HepG2 (cell line): ENCODE measurements at regions not wholly inside any gene's neighbourhood (a gene's known extent, or its start where the extent isn't known, plus 50 kb on each side); places are given as distances from the start of the nearest gene placed in this dataset.

Experiments
- ATAC-seq: fragments of 200-7000 bp; cut with Tn5 transposase; 3 replicates; pipeline ENCODE4 v1.9.1; 2020; ENCODE audit warnings: mild to moderate bottlenecking, moderate library complexity
- BruUV-seq: library from RNA; stranded (reverse); fragments of 400-500 nt; replicated peaks from 2 replicates; lab custom pipeline; 2021; lab: Mats Ljungman, UMichigan
- CTCF ChIA-PET: fragments of 300-600 bp; formaldehyde crosslinking; extraction: SDS; loops from one replicate; lab custom pipeline; 2021; ENCODE audit warnings: low total read pairs, inconsistent platforms, low intra/inter-chr PET ratio; lab: Yijun Ruan, JAX
- POLR2A ChIA-PET: fragments of 350-600 bp; sonication (Branson Sonifier 250); formaldehyde crosslinking; loops from one replicate; lab custom pipeline; 2020; ENCODE audit warnings: antibody characterized with exemption, inconsistent platforms; lab: Yijun Ruan, JAX
- DNase-seq: peaks from one replicate; pipeline ENCODE4 v3.0.0-alpha.2; 2015; ENCODE audit warnings: low spot score
- FAIRE-seq: peaks from 3 replicates; lab custom pipeline; 2011; peaks lifted over from hg19 to GRCh38; lab: Jason Lieb, UNC
- H2AFZ ChIP-seq: one replicate; pipeline ENCODE4 v1.6.1; 2011; ENCODE audit warnings: low read length, inconsistent platforms
- H3K27ac ChIP-seq: fragments of 300-600 bp; 3 replicates; pipeline ENCODE4 v1.8.0; 2011; ENCODE audit warnings: mixed run types, mild to moderate bottlenecking, mixed read lengths, low read length, inconsistent platforms; ENCODE audit not compliant: insufficient read depth; ENCODE audit errors: extremely low read length
- H3K27me3 ChIP-seq, 2 experiments: fragments of 200-600 bp in 1 of 2; 2 replicates in 1 of 2; 3 replicates in 1 of 2; pipeline versions ENCODE4 v1.6.0 to v1.8.0; 2011; ENCODE audit warnings: low read length in 2 of 2, mild to moderate bottlenecking in 2 of 2, moderate library complexity in 2 of 2, inconsistent platforms in 1 of 2; ENCODE audit not compliant: insufficient read depth in 2 of 2, control insufficient read depth in 1 of 2
- H3K36me3 ChIP-seq, 2 experiments: fragments of 200-600 bp in 1 of 2; replicated peaks in 1 of 2; 2 replicates in 1 of 2; 3 replicates in 1 of 2; pipeline versions ENCODE4 v1.5.1 to v1.8.0; 2011; ENCODE audit warnings: low read length in 2 of 2, inconsistent platforms in 1 of 2; ENCODE audit not compliant: insufficient read depth in 2 of 2, control insufficient read depth in 1 of 2
- H3K4me1 ChIP-seq: 2 replicates; pipeline ENCODE4 v1.5.1; 2012; ENCODE audit warnings: low read length, inconsistent platforms; ENCODE audit not compliant: insufficient read depth
- H3K4me2 ChIP-seq: 2 replicates; pipeline ENCODE4 v1.6.0; 2011; ENCODE audit warnings: low read depth, low read length, inconsistent platforms
- H3K4me3 ChIP-seq, 3 experiments: fragments of 200-600 bp in 1 of 3; sonication (generic), shearing (Covaris generic) in 1 of 3; replicated peaks in 1 of 3; 2 replicates each; pipeline ENCODE4 v1.5.1; 2011 to 2016; ENCODE audit warnings: low read length in 3 of 3, inconsistent platforms in 2 of 3, low read depth in 2 of 3, mild to moderate bottlenecking in 2 of 3, control low read depth in 1 of 3, mixed read lengths in 1 of 3; ENCODE audit not compliant: insufficient read depth in 1 of 3
- H3K79me2 ChIP-seq: one replicate; pipeline ENCODE4 v1.6.1; 2011; ENCODE audit warnings: low read length, inconsistent platforms; ENCODE audit not compliant: insufficient read depth
- H3K9ac ChIP-seq: 2 replicates; pipeline ENCODE4 v1.6.0; 2011; ENCODE audit warnings: mild to moderate bottlenecking, low read depth, low read length, inconsistent platforms; ENCODE audit not compliant: insufficient read depth
- H3K9me3 ChIP-seq: 2 replicates; pipeline ENCODE4 v1.5.1; 2012; ENCODE audit warnings: mild to moderate bottlenecking, low read length
- H4K20me1 ChIP-seq: 2 replicates; pipeline ENCODE4 v1.6.0; 2011; ENCODE audit warnings: inconsistent platforms, mild to moderate bottlenecking, low read length, moderate library complexity; ENCODE audit not compliant: insufficient read depth
- CTCF ChIP-seq: sonication (generic); formaldehyde crosslinking; IDR thresholded peaks from 2 replicates; pipeline ENCODE4 v1.5.0; 2020; ENCODE audit warnings: mild to moderate bottlenecking, missing genetic modification reagents, moderate library complexity
- EP300 ChIP-seq, 3 experiments: sonication (generic) in 1 of 3; formaldehyde crosslinking in 1 of 3; IDR thresholded peaks; 2 replicates each; pipeline versions ENCODE4 v1.5.1 to v1.6.1; 2011 to 2020; ENCODE audit warnings: low read depth in 2 of 3, low read length in 2 of 3, borderline replicate concordance in 1 of 3, improper control_type of control experiment in 1 of 3, mild to moderate bottlenecking in 1 of 3, missing genetic modification reagents in 1 of 3, moderate library complexity in 1 of 3
- ETV5 ChIP-seq: IDR thresholded peaks from 2 replicates; pipeline ENCODE4 v1.6.1; 2018; ENCODE audit warnings: missing biosample characterization, missing genetic modification reagents, inconsistent platforms, borderline replicate concordance
- GABPA ChIP-seq, 2 experiments: IDR thresholded peaks; 2 replicates each; pipeline ENCODE4 v1.6.1; 2011 to 2016; ENCODE audit warnings: low read depth in 2 of 2, low read length in 1 of 2, missing biosample characterization in 1 of 2, missing genetic modification characterization in 1 of 2
- HNF4A ChIP-seq: sonication (generic); formaldehyde crosslinking; IDR thresholded peaks from 2 replicates; pipeline ENCODE4 v1.4.0; 2020; ENCODE audit warnings: missing genetic modification reagents
- MED1 ChIP-seq: sonication (generic); formaldehyde crosslinking; IDR thresholded peaks from 2 replicates; pipeline ENCODE4 v1.4.0; 2020; ENCODE audit warnings: missing genetic modification reagents
- PAXIP1 ChIP-seq: sonication (generic); formaldehyde crosslinking; conservative IDR thresholded peaks from 2 replicates; pipeline ENCODE4 v1.4.0; 2020; ENCODE audit warnings: mild to moderate bottlenecking, missing genetic modification reagents, moderate library complexity
- SALL1 ChIP-seq: sonication (generic); formaldehyde crosslinking; IDR thresholded peaks from 2 replicates; pipeline ENCODE4 v1.8.0; 2022; ENCODE audit warnings: mild to moderate bottlenecking, missing genetic modification reagents
- ZBTB10 ChIP-seq: sonication (generic); formaldehyde crosslinking; IDR thresholded peaks from 2 replicates; pipeline ENCODE4 v1.4.0; 2020; ENCODE audit warnings: missing genetic modification reagents, borderline replicate concordance
- ZMYM4 ChIP-seq: sonication (generic); formaldehyde crosslinking; IDR thresholded peaks from 2 replicates; pipeline ENCODE4 v1.8.1; 2023; ENCODE audit warnings: mild to moderate bottlenecking, missing genetic modification reagents
- ZNF800 ChIP-seq: sonication (generic); formaldehyde crosslinking; IDR thresholded peaks from 2 replicates; pipeline ENCODE4 v1.4.0; 2020; ENCODE audit warnings: missing genetic modification reagents
- WGBS: methylation state at CpG from one replicate; pipeline ENCODE4 v1.1.6; 2017; ENCODE audit warnings: low lambda C conversion rate; 5-methylcytosine and 5-hydroxymethylcytosine counted together
- in situ Hi-C: cut with HindIII; loops from 2 replicates; pipeline ENCODE4 v1.10.0; 2017; ENCODE audit warnings: low pct_unique_long_range_greater_than_20kb; ENCODE audit not compliant: extremely low pct_ligation_motif_present
- intact Hi-C: fragments of 100-400 bp; cut with micrococcal nuclease; formaldehyde crosslinking; loops from one replicate; pipeline ENCODE4 v1.10.0; 2022; ENCODE audit not compliant: unreplicated experiment

GRCh38 chrX:16476009-16476408, 173.9 kb upstream of the S100G start:
- Histone ChIP-seq H3K27me3 (no peaks in the 10 kb centered on the region), H4K20me1 (no peaks in the 10 kb centered on the region), H3K27ac (no peak overlapping the region), H2AFZ (no peak overlapping the region), H3K4me1 (peaks cover 29% of the 10 kb centered on the region), H3K79me2 (no peaks in the 10 kb centered on the region)
- in situ Hi-C loops: no loop called here
- CTCF ChIA-PET: no interaction called here
- TF ChIP-seq PAXIP1 (peak; percentile 51; the same call in 1 of the 2 replicates), EP300 (IDR thresholded peaks at IDR 0.05; ENCODE audit: low read depth in 2 of 2, low read length in 2 of 2) (peak in 1 of 2 experiments; percentile 30; a peak in 1 of 4 replicates), EP300 (CRISPR knock-in tag; IDR thresholded peaks at IDR 0.05; ENCODE audit: borderline replicate concordance) (no peak), MED1 (CRISPR knock-in tag) (0 out of 2 replicates have a peak, but pooled peaks have one; percentile 15), GABPA (IDR thresholded peaks at IDR 0.05; ENCODE audit: low read depth, low read length) (no peak), GABPA (CRISPR knock-in tag; IDR thresholded peaks at IDR 0.05; ENCODE audit: low read depth) (peak; percentile 38; the same call in 1 of the 2 replicates), ETV5 (CRISPR knock-in tag) (peak; percentile 72; the same call in 1 of the 2 replicates), ZBTB10 (CRISPR knock-in tag) (peak; percentile 53; the same call in 1 of the 2 replicates), CTCF (CRISPR knock-in tag) (no peak), HNF4A (CRISPR knock-in tag) (peak; percentile 42), SALL1 (CRISPR knock-in tag) (peak; percentile 40; the same call in 1 of the 2 replicates), ZMYM4 (CRISPR knock-in tag) (no peak), ZNF800 (CRISPR knock-in tag) (no peak)
- TF ChIP-seq, all 625 proteins: peak for 8
- no peak overlapping the region for H3K9ac ChIP-seq
- WGBS: 0% methylated on average over 2 of the region's 8 CpGs
- H3K36me3 ChIP-seq: no peaks in the 10 kb centered on the region
- no peak for DNase-seq
- POLR2A ChIA-PET: no interaction called here
- intact Hi-C loops: no loop called here
- no peak overlapping the region for H3K4me3 ChIP-seq
- no peaks in the 10 kb centered on the region for H3K9me3 ChIP-seq
- peak; percentile 67; the same call in 2 of the 3 replicates for ATAC-seq
- no TSS peak for BruUV-seq
- no peak for FAIRE-seq
- 0 out of 2 replicates have a peak overlapping the region, but pooled peaks have one; percentile 7 for H3K4me2 ChIP-seq
